Glutamatergic neuron (in vitro differentiated cells): ENCODE measurements at regions not wholly inside any gene's neighbourhood (a gene's known extent, or its start where the extent isn't known, plus 50 kb on each side); places are given as distances from the start of the nearest gene placed in this dataset.

Experiments
- DNase-seq: peaks from one replicate; pipeline ENCODE4 v3.0.0; 2022
- H3K27ac Mint-ChIP-seq: one replicate; pipeline ENCODE4 v1.8.0; 2020; ENCODE audit warnings: mild to moderate bottlenecking, mixed read lengths, inconsistent platforms; ENCODE audit not compliant: unreplicated experiment
- H3K27me3 Mint-ChIP-seq: one replicate; pipeline ENCODE4 v1.8.0; 2020; ENCODE audit warnings: mild to moderate bottlenecking, moderate library complexity, mixed read lengths, inconsistent platforms; ENCODE audit not compliant: unreplicated experiment
- H3K36me3 Mint-ChIP-seq: one replicate; pipeline ENCODE4 v1.8.0; 2020; ENCODE audit warnings: mild to moderate bottlenecking, mixed read lengths, inconsistent platforms; ENCODE audit not compliant: unreplicated experiment
- H3K4me1 Mint-ChIP-seq: one replicate; pipeline ENCODE4 v1.8.0; 2020; ENCODE audit warnings: mild to moderate bottlenecking, low read depth, mixed read lengths, inconsistent platforms; ENCODE audit not compliant: unreplicated experiment
- H3K4me3 Mint-ChIP-seq: one replicate; pipeline ENCODE4 v1.8.0; 2020; ENCODE audit warnings: mild to moderate bottlenecking, mixed read lengths, inconsistent platforms; ENCODE audit not compliant: unreplicated experiment
- H3K9me3 Mint-ChIP-seq: one replicate; pipeline ENCODE4 v1.8.0; 2020; ENCODE audit warnings: mild to moderate bottlenecking, moderate library complexity, mixed read lengths, inconsistent platforms; ENCODE audit not compliant: unreplicated experiment
- CTCF ChIP-seq: fragments of 200-600 bp; sonication (generic); IDR thresholded peaks from one replicate; pipeline ENCODE4 v1.5.0; 2021; ENCODE audit not compliant: partially characterized antibody, unreplicated experiment

DNA sequence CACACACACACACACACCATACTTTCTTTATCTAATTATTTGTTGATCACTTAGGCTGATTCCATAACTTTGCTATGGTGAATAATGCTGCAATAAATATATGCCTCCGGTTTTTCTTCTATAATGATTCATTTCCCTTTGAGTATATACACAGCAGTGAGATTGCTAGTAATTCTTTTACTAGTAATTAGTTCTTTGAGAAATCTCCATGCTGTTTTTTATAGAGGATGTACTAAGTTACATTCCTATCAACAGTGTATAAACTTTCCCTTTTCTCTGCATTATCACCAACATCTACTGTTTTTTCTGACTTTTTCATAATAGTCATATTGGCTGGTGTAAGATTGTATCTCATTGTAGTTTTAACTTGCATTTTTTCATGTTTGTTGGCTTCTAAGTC lies 1405.1 kb downstream of the PCDH9 start:
- Mint-ChIP-seq H3K4me1 (no peaks in the 10 kb centered on the region), H3K36me3 (no peaks in the 10 kb centered on the region), H3K4me3 (no peak overlapping the region), H3K27me3 (no peaks in the 10 kb centered on the region), H3K9me3 (peaks cover 1% of the 10 kb centered on the region), H3K27ac (no peak overlapping the region)
- TF ChIP-seq CTCF, result no peak
- no peak for DNase-seq

GRCh38 chr13:65808061-65808460 lies 1422.1 kb downstream of the PCDH9 start:
- TF ChIP-seq CTCF, result no peak
- no peaks in the 10 kb centered on the region for H3K4me1 Mint-ChIP-seq
- H3K9me3 Mint-ChIP-seq, result no peaks in the 10 kb centered on the region

DNA sequence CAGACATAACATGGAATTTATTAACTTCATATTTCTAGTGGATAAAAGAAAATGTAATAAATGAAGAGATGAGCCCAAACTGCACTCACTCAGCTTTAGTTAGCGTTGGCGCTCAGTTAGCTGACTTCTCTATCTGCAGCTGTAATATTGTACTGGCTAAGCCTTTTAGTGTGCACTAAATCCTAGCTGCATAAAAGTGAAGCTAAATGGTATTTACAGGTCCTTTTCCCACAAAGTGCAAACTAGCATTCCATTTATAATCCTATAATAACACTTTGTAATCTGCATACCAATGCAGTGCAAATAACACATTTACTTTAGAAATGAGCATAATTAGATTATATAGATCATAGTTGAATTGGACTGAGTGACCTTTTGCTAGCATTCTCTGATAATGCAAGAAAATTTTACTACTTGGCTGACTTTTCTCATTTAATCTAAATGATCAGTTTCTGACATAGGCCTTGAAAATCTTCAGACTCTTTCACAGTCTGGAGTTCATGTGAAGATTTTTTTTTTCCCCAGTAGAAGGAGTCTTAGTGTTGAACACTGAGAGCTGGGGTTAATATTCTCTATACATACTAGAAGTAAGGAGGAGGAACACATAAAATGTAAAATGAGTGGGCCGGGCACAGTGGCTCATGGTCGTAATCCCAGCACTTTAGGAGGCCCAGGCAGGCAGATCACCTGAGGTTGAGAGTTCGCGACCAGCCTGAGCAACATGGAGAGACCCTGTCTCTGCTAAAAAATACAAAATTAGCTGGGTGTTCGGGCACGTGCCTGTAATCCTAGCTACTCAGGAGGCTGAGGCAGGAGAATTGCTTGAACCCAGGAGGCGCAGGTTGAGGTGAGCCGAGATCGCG lies 1426.4 kb downstream of the PCDH9 start:
- DNase-seq, result no peak
- Mint-ChIP-seq H3K27ac (no peak overlapping the region), H3K9me3 (no peaks in the 10 kb centered on the region), H3K36me3 (no peaks in the 10 kb centered on the region), H3K4me1 (no peaks in the 10 kb centered on the region), H3K27me3 (no peaks in the 10 kb centered on the region), H3K4me3 (no peak overlapping the region)
- TF ChIP-seq CTCF, result no peak

More at GRCh38 chr13:65808061-65808460, 1422.1 kb downstream of the PCDH9 start:
- Mint-ChIP-seq H3K4me3 (no peak overlapping the region), H3K27ac (no peak overlapping the region), H3K36me3 (no peaks in the 10 kb centered on the region), H3K27me3 (no peaks in the 10 kb centered on the region)
- no peak for DNase-seq

DNA sequence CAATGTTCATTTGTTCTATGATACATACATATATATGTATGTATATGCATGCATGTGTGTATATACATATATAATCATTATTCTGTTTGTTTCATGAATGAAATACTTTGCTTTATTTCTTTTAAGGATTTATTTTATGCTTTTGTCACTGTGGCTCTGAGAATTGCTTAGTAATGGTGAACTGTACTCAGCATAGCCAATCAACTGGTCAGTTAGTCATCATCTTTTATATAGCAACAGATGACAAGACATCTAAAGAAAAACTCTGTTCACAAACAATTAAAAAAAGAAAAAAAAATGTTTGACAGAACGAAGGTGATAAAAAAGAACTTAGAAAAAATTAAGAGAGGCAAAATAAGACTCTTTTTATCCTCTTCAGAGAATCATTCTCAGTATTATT lies 1440.3 kb downstream of the PCDH9 start:
- Mint-ChIP-seq H3K4me3 (no peak overlapping the region), H3K4me1 (no peaks in the 10 kb centered on the region), H3K27me3 (no peaks in the 10 kb centered on the region), H3K9me3 (peaks cover 1% of the 10 kb centered on the region), H3K36me3 (no peaks in the 10 kb centered on the region), H3K27ac (no peak overlapping the region)
- no peak for DNase-seq
- no peak for TF ChIP-seq CTCF

- H3K27ac Mint-ChIP-seq, result no peak overlapping the region
- H3K36me3 Mint-ChIP-seq, result no peaks in the 10 kb centered on the region
- TF ChIP-seq CTCF, result no peak
- DNase-seq, result no peak
- H3K9me3 Mint-ChIP-seq, result peaks cover 1% of the 10 kb centered on the region
- peaks cover 3% of the 10 kb centered on the region for H3K27me3 Mint-ChIP-seq
- no peaks in the 10 kb centered on the region for H3K4me1 Mint-ChIP-seq
- H3K4me3 Mint-ChIP-seq, result no peak overlapping the region
Observed at GRCh38 chr13:65787082-65787481, 1443.1 kb downstream of the PCDH9 start.
